ENCODE measurements at regions not wholly inside any gene's neighbourhood (a gene's known extent, or its start where the extent isn't known, plus 50 kb on each side); places are given as distances from the start of the nearest gene placed in this dataset.

DNA sequence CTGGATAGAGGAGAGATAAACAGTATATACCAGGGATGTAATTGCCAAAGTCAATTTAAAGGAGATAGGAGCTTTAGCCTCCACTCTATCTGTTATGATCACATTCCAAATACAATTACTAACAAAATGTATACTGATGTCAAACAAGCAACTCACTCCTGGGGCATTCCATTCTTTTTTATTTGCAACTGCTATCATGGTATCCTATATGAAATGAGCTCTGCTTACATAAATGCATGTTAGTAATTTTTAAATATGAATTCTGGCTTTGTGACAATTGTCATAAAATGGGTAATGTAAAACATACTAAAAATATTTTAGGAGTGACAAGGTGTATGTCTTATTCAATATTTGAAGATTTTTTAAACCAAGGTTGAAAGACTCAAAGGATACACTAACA lies 751.1 kb downstream of the HACE1 start:
- TF ChIP-seq POLR2AphosphoS5 (IDR thresholded peaks at IDR 0.05) = no peak
- no peak for TF ChIP-seq POLR2A (IDR thresholded peaks at IDR 0.05)
